ENCODE measurements at regions not wholly inside any gene's neighbourhood (a gene's known extent, or its start where the extent isn't known, plus 50 kb on each side); places are given as distances from the start of the nearest gene placed in this dataset.
"Not testable (repeated sequence)": the region's sequence is repeated elsewhere in the genome, so short reads cannot be mapped to it uniquely, and the experiment has no call there.

- no peak for DNase-seq
- H3K27me3 Mint-ChIP-seq (ENCODE audit: unreplicated experiment), result no peaks in the 10 kb centered on the region
- peaks cover 7% of the 10 kb centered on the region for H3K9me3 Mint-ChIP-seq (ENCODE audit: unreplicated experiment)
- no peak for TF ChIP-seq CTCF (IDR thresholded peaks at IDR 0.05; ENCODE audit: partially characterized antibody, unreplicated experiment)
- H3K4me3 Mint-ChIP-seq (ENCODE audit: unreplicated experiment), result no peak overlapping the region
- no peak overlapping the region for H3K27ac Mint-ChIP-seq (ENCODE audit: unreplicated experiment)
- no peaks in the 10 kb centered on the region for H3K36me3 Mint-ChIP-seq (ENCODE audit: unreplicated experiment)
- H3K4me1 Mint-ChIP-seq (ENCODE audit: low read depth, unreplicated experiment), result no peaks in the 10 kb centered on the region
These were observed 216.0 kb downstream of the ANKRD30B start for GRCh38 chr18:14964002-14964401.

- Mint-ChIP-seq H3K9me3 (ENCODE audit: unreplicated experiment) (peaks cover 7% of the 10 kb centered on the region), H3K4me3 (ENCODE audit: unreplicated experiment) (no peak overlapping the region), H3K4me1 (ENCODE audit: low read depth, unreplicated experiment) (no peaks in the 10 kb centered on the region), H3K36me3 (ENCODE audit: unreplicated experiment) (no peaks in the 10 kb centered on the region), H3K27ac (ENCODE audit: unreplicated experiment) (no peak overlapping the region), H3K27me3 (ENCODE audit: unreplicated experiment) (no peaks in the 10 kb centered on the region)
- DNase-seq, result no peak
- TF ChIP-seq CTCF (IDR thresholded peaks at IDR 0.05; ENCODE audit: partially characterized antibody, unreplicated experiment), result no peak
These were observed 216.4 kb downstream of the ANKRD30B start for GRCh38 chr18:14964406-14964805.

GRCh38 chr18:14964976-14965375 lies 217.0 kb downstream of the ANKRD30B start:
- not testable (repeated sequence) for DNase-seq; H3K27ac Mint-ChIP-seq (ENCODE audit: unreplicated experiment); H3K4me3 Mint-ChIP-seq (ENCODE audit: unreplicated experiment); H3K9me3 Mint-ChIP-seq (ENCODE audit: unreplicated experiment); H3K27me3 Mint-ChIP-seq (ENCODE audit: unreplicated experiment); H3K4me1 Mint-ChIP-seq (ENCODE audit: low read depth, unreplicated experiment); H3K36me3 Mint-ChIP-seq (ENCODE audit: unreplicated experiment)

- no peak overlapping the region for H3K4me3 Mint-ChIP-seq (ENCODE audit: unreplicated experiment)
- no peaks in the 10 kb centered on the region for H3K27me3 Mint-ChIP-seq (ENCODE audit: unreplicated experiment)
- TF ChIP-seq CTCF (IDR thresholded peaks at IDR 0.05; ENCODE audit: partially characterized antibody, unreplicated experiment), result no peak
- H3K9me3 Mint-ChIP-seq (ENCODE audit: unreplicated experiment), result peaks cover 6% of the 10 kb centered on the region
- no peaks in the 10 kb centered on the region for H3K36me3 Mint-ChIP-seq (ENCODE audit: unreplicated experiment)
- no peak overlapping the region for H3K27ac Mint-ChIP-seq (ENCODE audit: unreplicated experiment)
- DNase-seq, result no peak
- no peaks in the 10 kb centered on the region for H3K4me1 Mint-ChIP-seq (ENCODE audit: low read depth, unreplicated experiment)
These were observed 217.6 kb downstream of the ANKRD30B start for GRCh38 chr18:14965553-14965952.

GRCh38 chr18:14967246-14967645 lies 219.3 kb downstream of the ANKRD30B start:
- H3K27me3 Mint-ChIP-seq (ENCODE audit: unreplicated experiment); H3K4me3 Mint-ChIP-seq (ENCODE audit: unreplicated experiment); DNase-seq; H3K9me3 Mint-ChIP-seq (ENCODE audit: unreplicated experiment); H3K36me3 Mint-ChIP-seq (ENCODE audit: unreplicated experiment); H3K4me1 Mint-ChIP-seq (ENCODE audit: low read depth, unreplicated experiment); H3K27ac Mint-ChIP-seq (ENCODE audit: unreplicated experiment): not testable (repeated sequence)

GRCh38 chr18:14969500-14969899 lies 221.5 kb downstream of the ANKRD30B start:
- Mint-ChIP-seq H3K4me1 (ENCODE audit: low read depth, unreplicated experiment) (no peaks in the 10 kb centered on the region), H3K27me3 (ENCODE audit: unreplicated experiment) (peaks cover 2% of the 10 kb centered on the region)

More at GRCh38 chr18:14969500-14969899, 221.5 kb downstream of the ANKRD30B start:
- Mint-ChIP-seq H3K27ac (ENCODE audit: unreplicated experiment) (no peak overlapping the region), H3K9me3 (ENCODE audit: unreplicated experiment) (peaks cover 9% of the 10 kb centered on the region), H3K36me3 (ENCODE audit: unreplicated experiment) (no peaks in the 10 kb centered on the region), H3K4me3 (ENCODE audit: unreplicated experiment) (no peak overlapping the region)
- no peak for DNase-seq
- TF ChIP-seq CTCF (IDR thresholded peaks at IDR 0.05; ENCODE audit: partially characterized antibody, unreplicated experiment), result no peak

Measured in glutamatergic neuron (in vitro differentiated cells).